IPS DF 6.9 (cell line): ENCODE measurements at regions not wholly inside any gene's neighbourhood (a gene's known extent, or its start where the extent isn't known, plus 50 kb on each side); places are given as distances from the start of the nearest gene placed in this dataset.

ENCODE experiments used
- DNase-seq: peaks from one replicate; pipeline ENCODE4 v3.0.0-alpha.2; 2013; ENCODE audit warnings: low read depth, low spot score
- H3K27ac ChIP-seq: one replicate; pipeline ENCODE4 v1.5.1; 2013; ENCODE audit warnings: low read length, control low read depth
- H3K27me3 ChIP-seq: 2 replicates; pipeline ENCODE4 v1.6.1; 2013; ENCODE audit warnings: mild to moderate bottlenecking, low read length; ENCODE audit not compliant: control insufficient read depth, insufficient read depth
- H3K36me3 ChIP-seq: 2 replicates; pipeline ENCODE4 v1.6.1; 2013; ENCODE audit warnings: low read length; ENCODE audit not compliant: control insufficient read depth, insufficient read depth
- H3K4me1 ChIP-seq: 2 replicates; pipeline ENCODE4 v1.6.1; 2013; ENCODE audit warnings: low read length; ENCODE audit not compliant: control insufficient read depth, insufficient read depth
- H3K4me3 ChIP-seq: 2 replicates; pipeline ENCODE4 v1.5.1; 2013; ENCODE audit warnings: mild to moderate bottlenecking, low read length
- H3K9me3 ChIP-seq: 2 replicates; pipeline ENCODE4 v1.6.1; 2013; ENCODE audit warnings: low read length, inconsistent platforms; ENCODE audit not compliant: control insufficient read depth, insufficient read depth
- WGBS: extraction: QIAGEN DNeasy Blood & Tissue Kit; methylation state at CpG from one replicate; pipeline ENCODE4 v1.1.7; 2013; ENCODE audit warnings: mixed read lengths, missing lambda C conversion rate; ENCODE audit not compliant: insufficient read length, insufficient coverage; 5-methylcytosine and 5-hydroxymethylcytosine counted together

- H3K27ac ChIP-seq: no peak overlapping the region
- no peak overlapping the region for H3K4me3 ChIP-seq
- no peaks in the 10 kb centered on the region for H3K4me1 ChIP-seq
- no peaks in the 10 kb centered on the region for H3K36me3 ChIP-seq
- no peak for DNase-seq
- H3K9me3 ChIP-seq: no peaks in the 10 kb centered on the region
- WGBS: no CpG with 5 or more reads among the region's 2 CpGs
- H3K27me3 ChIP-seq: no peaks in the 10 kb centered on the region
Observed at GRCh38 chr7:88522771-88523293, 216.1 kb upstream of the STEAP4 start.

- no CpG with 5 or more reads among the region's 1 CpG for WGBS
- H3K27me3 ChIP-seq: no peaks in the 10 kb centered on the region
- DNase-seq: no peak
Observed at GRCh38 chr7:88516429-88516828, 209.7 kb upstream of the STEAP4 start.

GRCh38 chr7:88515301-88515700 lies 208.6 kb upstream of the STEAP4 start:
- no peaks in the 10 kb centered on the region for H3K27me3 ChIP-seq
- H3K4me1 ChIP-seq: no peaks in the 10 kb centered on the region
- no peak overlapping the region for H3K27ac ChIP-seq
- no peak for DNase-seq
- H3K36me3 ChIP-seq: no peaks in the 10 kb centered on the region
- H3K9me3 ChIP-seq: no peaks in the 10 kb centered on the region
- no peak overlapping the region for H3K4me3 ChIP-seq
- WGBS: no CpG with 5 or more reads among the region's 1 CpG

More at GRCh38 chr7:88516429-88516828, 209.7 kb upstream of the STEAP4 start:
- H3K4me3 ChIP-seq: no peak overlapping the region
- H3K36me3 ChIP-seq: no peaks in the 10 kb centered on the region
- no peak overlapping the region for H3K27ac ChIP-seq
- H3K4me1 ChIP-seq: no peaks in the 10 kb centered on the region
- no peaks in the 10 kb centered on the region for H3K9me3 ChIP-seq

GRCh38 chr7:88509341-88509740 lies 202.6 kb upstream of the STEAP4 start:
- H3K36me3 ChIP-seq: no peaks in the 10 kb centered on the region
- H3K9me3 ChIP-seq: no peaks in the 10 kb centered on the region
- no peaks in the 10 kb centered on the region for H3K27me3 ChIP-seq
- DNase-seq: no peak
- H3K27ac ChIP-seq: no peak overlapping the region
- H3K4me3 ChIP-seq: no peak overlapping the region
- H3K4me1 ChIP-seq: no peaks in the 10 kb centered on the region

GRCh38 chr7:88500131-88500530 lies 193.4 kb upstream of the STEAP4 start:
- H3K27ac ChIP-seq: no peak overlapping the region
- no peak overlapping the region for H3K4me3 ChIP-seq
- no peak for DNase-seq
- H3K9me3 ChIP-seq: no peaks in the 10 kb centered on the region
- H3K4me1 ChIP-seq: no peaks in the 10 kb centered on the region
- no peaks in the 10 kb centered on the region for H3K27me3 ChIP-seq
- WGBS: no CpG with 5 or more reads among the region's 6 CpGs
- no peaks in the 10 kb centered on the region for H3K36me3 ChIP-seq

- WGBS: no CpG with 5 or more reads among the region's 8 CpGs
- no peaks in the 10 kb centered on the region for H3K9me3 ChIP-seq
- no peak for DNase-seq
- H3K27ac ChIP-seq: no peak overlapping the region
- H3K27me3 ChIP-seq: no peaks in the 10 kb centered on the region
- H3K36me3 ChIP-seq: no peaks in the 10 kb centered on the region
- no peak overlapping the region for H3K4me3 ChIP-seq
- H3K4me1 ChIP-seq: no peaks in the 10 kb centered on the region
Observed at GRCh38 chr7:88495881-88496725, 189.4 kb upstream of the STEAP4 start.

- Histone ChIP-seq H3K4me3 (no peak overlapping the region), H3K36me3 (no peaks in the 10 kb centered on the region), H3K4me1 (no peaks in the 10 kb centered on the region), H3K27ac (no peak overlapping the region), H3K9me3 (no peaks in the 10 kb centered on the region), H3K27me3 (no peaks in the 10 kb centered on the region)
- no peak for DNase-seq
Observed at GRCh38 chr7:88492153-88492552, 185.5 kb upstream of the STEAP4 start.

- WGBS: no CpG with 5 or more reads among the region's 3 CpGs
- no peak for DNase-seq
- H3K36me3 ChIP-seq: no peaks in the 10 kb centered on the region
Observed at GRCh38 chr7:88490874-88491273, 184.2 kb upstream of the STEAP4 start.

GRCh38 chr7:88490161-88490560 lies 183.5 kb upstream of the STEAP4 start:
- no peaks in the 10 kb centered on the region for H3K36me3 ChIP-seq
- H3K4me1 ChIP-seq: no peaks in the 10 kb centered on the region
- WGBS: no CpG with 5 or more reads among the region's 5 CpGs
- DNase-seq: no peak
- H3K4me3 ChIP-seq: no peak overlapping the region
- H3K27me3 ChIP-seq: no peaks in the 10 kb centered on the region
- H3K27ac ChIP-seq: no peak overlapping the region
- H3K9me3 ChIP-seq: no peaks in the 10 kb centered on the region

More at GRCh38 chr7:88490874-88491273, 184.2 kb upstream of the STEAP4 start:
- Histone ChIP-seq H3K27me3 (no peaks in the 10 kb centered on the region), H3K4me1 (no peaks in the 10 kb centered on the region), H3K9me3 (no peaks in the 10 kb centered on the region), H3K4me3 (no peak overlapping the region), H3K27ac (no peak overlapping the region)

GRCh38 chr7:88485821-88486220 lies 179.1 kb upstream of the STEAP4 start:
- Histone ChIP-seq H3K4me1 (no peaks in the 10 kb centered on the region), H3K4me3 (no peak overlapping the region), H3K9me3 (no peaks in the 10 kb centered on the region), H3K27ac (no peak overlapping the region), H3K27me3 (no peaks in the 10 kb centered on the region), H3K36me3 (no peaks in the 10 kb centered on the region)
- no peak for DNase-seq
- WGBS: no CpG with 5 or more reads among the region's 2 CpGs

- no peaks in the 10 kb centered on the region for H3K9me3 ChIP-seq
- no peak overlapping the region for H3K4me3 ChIP-seq
- H3K36me3 ChIP-seq: no peaks in the 10 kb centered on the region
- no peak overlapping the region for H3K27ac ChIP-seq
- H3K27me3 ChIP-seq: no peaks in the 10 kb centered on the region
- no CpG with 5 or more reads among the region's 3 CpGs for WGBS
- no peaks in the 10 kb centered on the region for H3K4me1 ChIP-seq
- DNase-seq: no peak
Observed at GRCh38 chr7:88484551-88484950, 177.9 kb upstream of the STEAP4 start.
